Esophagus muscularis mucosa (tissue), 4 donors: ENCODE measurements at regions not wholly inside any gene's neighbourhood (a gene's known extent, or its start where the extent isn't known, plus 50 kb on each side); places are given as distances from the start of the nearest gene placed in this dataset.

Experiments
- DNase-seq: peaks from one replicate; pipeline ENCODE4 v3.0.0-alpha.2; 2017; ENCODE audit errors: extremely low spot score
- H3K27ac ChIP-seq, 4 donors: fragments of 200-600 bp; sonication (generic); replicated peaks in 1 of 4; 1 replicate in 3 of 4; 2 replicates in 1 of 4; pipeline ENCODE4 v1.5.1; 2016 to 2019; ENCODE audit warnings: mild to moderate bottlenecking in 1 of 4
- H3K27me3 ChIP-seq, 4 donors: fragments of 200-600 bp; sonication (generic); one replicate each; pipeline versions ENCODE4 v1.5.1 to v1.6.0; 2016 to 2019
- H3K36me3 ChIP-seq, 4 donors: fragments of 200-600 bp; sonication (generic); one replicate each; pipeline ENCODE4 v1.5.1; 2016 to 2019
- H3K4me1 ChIP-seq, 4 donors: fragments of 200-600 bp; sonication (generic); one replicate each; pipeline ENCODE4 v1.5.1; 2016 to 2019
- H3K4me3 ChIP-seq, 4 donors: fragments of 200-600 bp; sonication (generic); 1 replicate in 2 of 4; 2 replicates in 2 of 4; pipeline ENCODE4 v1.5.1; 2016 to 2019; ENCODE audit warnings: mild to moderate bottlenecking in 4 of 4, moderate library complexity in 1 of 4
- H3K9me3 ChIP-seq, 4 donors: fragments of 200-600 bp; sonication (generic); 1 replicate in 3 of 4; 2 replicates in 1 of 4; pipeline ENCODE4 v1.5.1; 2016 to 2019
- EP300 ChIP-seq: sonication (generic); formaldehyde crosslinking; IDR thresholded peaks from one replicate; pipeline ENCODE4 v1.6.1; 2017; ENCODE audit warnings: antibody characterized with exemption
- POLR2A ChIP-seq: fragments of 450-650 bp; IDR thresholded peaks from one replicate; pipeline ENCODE4 v1.6.1; 2017; ENCODE audit warnings: antibody characterized with exemption, moderate library complexity, mild to moderate bottlenecking, low read depth
- POLR2AphosphoS5 ChIP-seq, 2 donors: sonication (generic); formaldehyde crosslinking; IDR thresholded peaks; one replicate each; pipeline ENCODE4 v1.6.1; 2017; ENCODE audit warnings: antibody characterized with exemption in 2 of 2
- WGBS: methylation state at CpG from one replicate; pipeline ENCODE4 v1.1.5; 2018; 5-methylcytosine and 5-hydroxymethylcytosine counted together
- intact Hi-C: fragments of 100-400 bp; cut with DNase I; formaldehyde crosslinking; loops from one replicate; pipeline ENCODE4 v1.15.1; 2023
- TF ChIP-seq, protein P1 (sequence below), 3 experiments: fragments of 200-600 bp in 2 of 3; fragments of 450-650 bp in 1 of 3; sonication (generic) in 2 of 3; IDR thresholded peaks; one replicate each; pipeline ENCODE4 v1.5.1; 2017 to 2019; ENCODE audit warnings: antibody characterized with exemption in 3 of 3, mild to moderate bottlenecking in 2 of 3, moderate library complexity in 1 of 3

DNA sequence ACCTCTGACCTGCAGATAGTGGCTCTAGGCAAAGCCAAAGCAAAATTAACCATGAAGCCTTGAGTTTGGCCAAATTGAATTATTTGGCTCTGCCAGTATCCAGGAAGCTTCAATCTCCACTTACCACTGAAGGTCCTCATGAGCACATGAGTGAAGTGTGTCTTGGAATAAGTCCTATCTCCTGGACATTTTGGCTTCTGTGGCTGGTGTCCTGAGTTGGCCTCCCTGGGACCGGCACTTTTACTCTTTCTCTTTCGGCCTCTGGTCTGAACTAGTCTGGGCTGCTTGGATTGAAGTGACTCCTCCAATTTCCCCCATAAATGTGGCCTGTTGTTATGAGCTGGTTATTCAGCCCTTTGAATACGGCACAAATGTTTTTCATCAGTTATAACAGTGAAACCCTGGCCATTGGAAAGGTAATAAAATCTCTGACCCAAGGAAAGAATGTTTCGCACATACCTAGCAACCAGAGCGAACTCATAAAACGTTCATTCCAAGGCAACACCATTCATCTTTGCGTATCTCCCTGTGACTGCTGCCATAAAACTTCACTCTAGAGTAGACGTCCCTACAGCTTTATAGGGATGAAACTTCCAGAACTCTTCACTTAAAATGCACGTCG, 216.4 kb downstream of the LPIN1 start:
- Histone ChIP-seq H3K4me1 (peaks cover 0 to 3% (median under 1%) of the 10 kb centered on the region in 4 donors), H3K36me3 (no peaks in the 10 kb centered on the region), H3K9me3 (peaks cover 0 to 3% (median 0%) of the 10 kb centered on the region in 4 donors), H3K4me3 (no peak overlapping the region), H3K27ac (no peak overlapping the region), H3K27me3 (no peaks in the 10 kb centered on the region)
- intact Hi-C loops: no loop called here
- TF ChIP-seq POLR2A: no peak
- TF ChIP-seq POLR2AphosphoS5 (IDR thresholded peaks at IDR 0.05): no peak
- TF ChIP-seq, protein P1, sequence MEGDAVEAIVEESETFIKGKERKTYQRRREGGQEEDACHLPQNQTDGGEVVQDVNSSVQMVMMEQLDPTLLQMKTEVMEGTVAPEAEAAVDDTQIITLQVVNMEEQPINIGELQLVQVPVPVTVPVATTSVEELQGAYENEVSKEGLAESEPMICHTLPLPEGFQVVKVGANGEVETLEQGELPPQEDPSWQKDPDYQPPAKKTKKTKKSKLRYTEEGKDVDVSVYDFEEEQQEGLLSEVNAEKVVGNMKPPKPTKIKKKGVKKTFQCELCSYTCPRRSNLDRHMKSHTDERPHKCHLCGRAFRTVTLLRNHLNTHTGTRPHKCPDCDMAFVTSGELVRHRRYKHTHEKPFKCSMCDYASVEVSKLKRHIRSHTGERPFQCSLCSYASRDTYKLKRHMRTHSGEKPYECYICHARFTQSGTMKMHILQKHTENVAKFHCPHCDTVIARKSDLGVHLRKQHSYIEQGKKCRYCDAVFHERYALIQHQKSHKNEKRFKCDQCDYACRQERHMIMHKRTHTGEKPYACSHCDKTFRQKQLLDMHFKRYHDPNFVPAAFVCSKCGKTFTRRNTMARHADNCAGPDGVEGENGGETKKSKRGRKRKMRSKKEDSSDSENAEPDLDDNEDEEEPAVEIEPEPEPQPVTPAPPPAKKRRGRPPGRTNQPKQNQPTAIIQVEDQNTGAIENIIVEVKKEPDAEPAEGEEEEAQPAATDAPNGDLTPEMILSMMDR (IDR thresholded peaks at IDR 0.05): no peak
- TF ChIP-seq EP300: no peak
- WGBS: 93% methylated on average over 10 of the region's 10 CpGs
- DNase-seq: no peak

DNA sequence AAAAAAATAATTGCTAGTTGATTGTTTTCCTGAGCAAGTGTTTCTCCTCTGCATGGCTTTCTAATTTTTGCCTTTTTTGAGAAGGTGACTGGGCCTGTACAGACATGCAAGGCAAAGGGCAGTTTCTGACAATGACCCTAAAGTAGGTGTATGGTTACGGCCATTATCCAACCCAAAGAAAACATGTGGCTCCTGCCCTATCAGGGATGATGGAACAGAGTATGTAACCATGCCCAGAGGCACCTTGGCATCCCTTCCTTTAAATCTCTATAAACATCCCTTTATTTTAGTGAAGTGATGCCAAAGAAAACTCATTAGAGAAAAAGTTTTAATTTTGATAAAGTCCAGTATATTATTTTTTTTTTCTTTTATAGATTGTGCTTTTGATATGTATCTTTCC, 217.5 kb downstream of the LPIN1 start:
- H3K27ac ChIP-seq: no peak overlapping the region
- no peak for DNase-seq
- H3K36me3 ChIP-seq: no peaks in the 10 kb centered on the region
- no peaks in the 10 kb centered on the region for H3K27me3 ChIP-seq
- intact Hi-C loops: no loop called here
- TF ChIP-seq POLR2AphosphoS5 (IDR thresholded peaks at IDR 0.05) (no peak), EP300 (no peak)
- TF ChIP-seq, protein P1 (IDR thresholded peaks at IDR 0.05): no peak
- 89% methylated on average over 1 of the region's 1 CpG for WGBS
- peaks cover 0 to 4% (median 1%) of the 10 kb centered on the region in 4 donors for H3K4me1 ChIP-seq
- H3K9me3 ChIP-seq: peaks cover 0 to 3% (median 0%) of the 10 kb centered on the region in 4 donors
- no peak overlapping the region for H3K4me3 ChIP-seq

DNA sequence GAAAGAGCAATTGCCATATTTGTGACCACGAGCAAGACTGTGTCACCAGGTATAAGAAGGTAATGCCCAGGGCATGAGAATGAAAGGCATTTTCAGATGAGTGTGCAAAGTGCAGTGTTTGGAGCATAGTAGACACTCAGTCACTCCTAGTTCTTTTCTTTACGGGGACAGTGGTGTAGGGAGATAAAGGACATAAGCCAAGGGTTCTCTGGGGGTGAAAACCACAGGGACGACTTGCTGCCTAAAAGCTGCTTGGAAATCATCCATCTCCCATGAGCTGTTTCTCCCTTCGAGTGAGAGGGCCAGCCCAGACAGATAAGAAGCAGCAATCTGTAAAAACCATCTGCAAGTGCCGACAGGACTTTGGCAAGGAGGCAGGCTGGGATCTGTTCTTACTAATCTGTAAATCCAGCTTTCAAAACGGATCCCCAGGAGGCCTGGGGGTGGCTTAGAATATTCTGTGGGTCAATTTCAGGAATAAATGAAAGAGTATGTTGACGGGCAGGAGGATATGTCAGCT, 221.6 kb downstream of the LPIN1 start:
- TF ChIP-seq POLR2A (no peak), POLR2AphosphoS5 (IDR thresholded peaks at IDR 0.05) (no peak), EP300 (no peak)
- TF ChIP-seq, protein P1 (IDR thresholded peaks at IDR 0.05): no peak
- WGBS: 32% methylated on average over 7 of the region's 7 CpGs
- Histone ChIP-seq H3K4me3 (no peak overlapping the region), H3K9me3 (peaks cover 0 to 8% (median 3%) of the 10 kb centered on the region in 4 donors), H3K36me3 (no peaks in the 10 kb centered on the region), H3K4me1 (peaks cover 0 to 4% (median 1%) of the 10 kb centered on the region in 4 donors), H3K27ac (no peak overlapping the region), H3K27me3 (no peaks in the 10 kb centered on the region)
- intact Hi-C loops: no loop called here
- no peak for DNase-seq

DNA sequence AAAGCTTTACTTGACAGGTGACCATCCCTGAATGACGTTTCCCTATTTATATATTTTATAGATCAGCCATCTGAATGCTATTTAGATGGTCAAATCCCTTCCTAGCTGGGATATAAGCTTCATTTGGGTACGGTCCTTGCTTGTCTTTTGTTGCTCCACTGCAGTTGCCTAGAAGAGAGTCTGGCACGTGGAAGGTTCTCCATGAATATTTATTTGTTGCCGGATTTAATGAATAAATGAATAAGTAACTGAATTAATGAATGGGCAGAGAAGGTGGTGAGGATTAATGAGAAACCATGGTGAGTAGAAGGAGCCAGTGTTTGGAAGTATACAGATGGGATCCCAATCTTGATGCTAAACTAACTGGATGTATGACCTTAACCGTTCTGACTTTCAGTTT, 222.1 kb downstream of the LPIN1 start:
- H3K9me3 ChIP-seq: peaks cover 0 to 13% (median 8%) of the 10 kb centered on the region in 4 donors
- no peaks in the 10 kb centered on the region for H3K36me3 ChIP-seq
- 77% methylated on average over 5 of the region's 5 CpGs for WGBS
- DNase-seq: no peak
- no peak overlapping the region for H3K4me3 ChIP-seq
- no peaks in the 10 kb centered on the region for H3K27me3 ChIP-seq
- TF ChIP-seq, protein P1 (IDR thresholded peaks at IDR 0.05): no peak
- TF ChIP-seq POLR2A: no peak
- no peak for TF ChIP-seq POLR2AphosphoS5 (IDR thresholded peaks at IDR 0.05)
- TF ChIP-seq EP300: no peak
- no peak overlapping the region for H3K27ac ChIP-seq
- intact Hi-C loops: no loop called here
- peaks cover 0 to 4% (median 1%) of the 10 kb centered on the region in 4 donors for H3K4me1 ChIP-seq

DNA sequence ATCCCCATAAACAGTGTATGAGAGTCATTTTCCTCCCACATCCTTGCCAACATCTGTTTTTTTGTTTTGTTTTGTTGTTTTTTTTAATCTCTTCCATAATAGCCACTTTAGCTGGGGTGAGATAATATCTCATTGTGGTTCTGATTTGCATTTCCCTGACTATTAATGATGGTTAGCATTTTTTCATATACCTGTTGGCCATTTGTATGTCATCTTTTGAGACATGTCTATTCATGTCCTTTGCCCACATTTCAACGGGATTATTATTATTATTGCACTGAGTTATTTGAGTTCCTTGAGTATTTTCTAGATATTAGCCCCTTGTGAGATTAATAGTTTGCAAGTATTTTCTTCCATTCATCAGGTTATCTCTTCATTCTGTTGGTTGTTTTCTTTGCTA, 223.3 kb downstream of the LPIN1 start:
- H3K4me1 ChIP-seq: peaks cover 0 to 4% (median 1%) of the 10 kb centered on the region in 4 donors
- no peaks in the 10 kb centered on the region for H3K27me3 ChIP-seq
- WGBS: 96% methylated on average over 1 of the region's 1 CpG
- intact Hi-C loops: no loop called here
- no peaks in the 10 kb centered on the region for H3K36me3 ChIP-seq
- H3K9me3 ChIP-seq: peaks cover 0 to 25% (median 19%) of the 10 kb centered on the region in 4 donors
- no peak overlapping the region for H3K27ac ChIP-seq
- TF ChIP-seq POLR2AphosphoS5 (IDR thresholded peaks at IDR 0.05) (no peak), POLR2A (no peak), EP300 (no peak)
- TF ChIP-seq, protein P1 (IDR thresholded peaks at IDR 0.05): no peak
- no peak for DNase-seq
- no peak overlapping the region for H3K4me3 ChIP-seq
